ENCODE measurements at regions not wholly inside any gene's neighbourhood (a gene's known extent, or its start where the extent isn't known, plus 50 kb on each side); places are given as distances from the start of the nearest gene placed in this dataset.

- H3K27me3 ChIP-seq (ENCODE audit: control insufficient read depth in 1 of 2, insufficient read depth in 2 of 2, low read length in 2 of 2), result no peaks in the 10 kb centered on the region
- no TSS peak for BruUV-seq (replicated peaks)
These were observed 79.9 kb downstream of the TAF11L14 start for GRCh38 chr5:17714186-17714585.

GRCh38 chr5:17719592-17719991 lies 85.3 kb downstream of the TAF11L14 start:
- in situ Hi-C loops (cut with HindIII; ENCODE audit: extremely low pct_ligation_motif_present, low pct_unique_long_range_greater_than_20kb), result no loop called here
- H3K4me1 ChIP-seq (ENCODE audit: insufficient read depth, low read length), result no peaks in the 10 kb centered on the region
- H3K27me3 ChIP-seq (ENCODE audit: control insufficient read depth in 1 of 2, insufficient read depth in 2 of 2, low read length in 2 of 2), result no peaks in the 10 kb centered on the region; a peak in 1 of 5 replicates
- FAIRE-seq (no peak), ATAC-seq (no peak), DNase-seq (ENCODE audit: low spot score) (no peak)
- H3K79me2 ChIP-seq (ENCODE audit: insufficient read depth, low read length), result no peaks in the 10 kb centered on the region
- ChIA-PET CTCF (ENCODE audit: low intra/inter-chr PET ratio, low total read pairs) (no interaction called here), POLR2A (no interaction called here)
- intact Hi-C loops (cut with micrococcal nuclease; ENCODE audit: unreplicated experiment), result no loop called here
- H3K27ac ChIP-seq (ENCODE audit: extremely low read length, insufficient read depth, low read length), result no peak overlapping the region
- no TSS peak for BruUV-seq (replicated peaks)
- no peaks in the 10 kb centered on the region for H3K36me3 ChIP-seq (replicated peaks in 1 of 2; ENCODE audit: control insufficient read depth in 1 of 2, insufficient read depth in 2 of 2, low read length in 2 of 2)
- H3K4me3 ChIP-seq (replicated peaks in 1 of 3; ENCODE audit: insufficient read depth in 1 of 3, low read depth in 2 of 3, low read length in 3 of 3), result no peak overlapping the region
- H4K20me1 ChIP-seq (ENCODE audit: insufficient read depth, low read length), result no peaks in the 10 kb centered on the region
- WGBS (ENCODE audit: low lambda C conversion rate), result 68% methylated on average over 9 of the region's 9 CpGs
- H3K4me2 ChIP-seq (ENCODE audit: low read depth, low read length), result no peak overlapping the region
- peaks cover 44% of the 10 kb centered on the region for H3K9me3 ChIP-seq (ENCODE audit: low read length)
- no peak overlapping the region for H3K9ac ChIP-seq (ENCODE audit: insufficient read depth, low read depth, low read length)
- no peak overlapping the region for H2AFZ ChIP-seq (ENCODE audit: low read length)
- TF ChIP-seq LCORL (IDR thresholded peaks at IDR 0.05) (peak; percentile 64; the same call in 1 of the 2 replicates), LCORL (CRISPR knock-in tag; IDR thresholded peaks at IDR 0.05) (no peak), NFE2L2 (IDR thresholded peaks at IDR 0.05; ENCODE audit: low read length) (no peak), EED (CRISPR knock-in tag; IDR thresholded peaks at IDR 0.05) (no peak)

More at GRCh38 chr5:17714186-17714585, 79.9 kb downstream of the TAF11L14 start:
- no peak overlapping the region for H3K4me3 ChIP-seq (replicated peaks in 1 of 3; ENCODE audit: insufficient read depth in 1 of 3, low read depth in 2 of 3, low read length in 3 of 3)
- intact Hi-C loops (cut with micrococcal nuclease; ENCODE audit: unreplicated experiment), result no loop called here
- no peak overlapping the region for H3K4me2 ChIP-seq (ENCODE audit: low read depth, low read length)
- no peaks in the 10 kb centered on the region for H3K79me2 ChIP-seq (ENCODE audit: insufficient read depth, low read length)
- CTCF ChIA-PET (ENCODE audit: low intra/inter-chr PET ratio, low total read pairs), result no interaction called here
- H3K4me1 ChIP-seq (ENCODE audit: insufficient read depth, low read length), result no peaks in the 10 kb centered on the region
- in situ Hi-C loops (cut with HindIII; ENCODE audit: extremely low pct_ligation_motif_present, low pct_unique_long_range_greater_than_20kb), result no loop called here
- POLR2A ChIA-PET, result no interaction called here
- H3K9ac ChIP-seq (ENCODE audit: insufficient read depth, low read depth, low read length), result no peak overlapping the region
- H3K27ac ChIP-seq (ENCODE audit: extremely low read length, insufficient read depth, low read length), result no peak overlapping the region
- FAIRE-seq, result no peak
- DNase-seq (ENCODE audit: low spot score), result no peak
- 48% methylated on average over 4 of the region's 4 CpGs for WGBS (ENCODE audit: low lambda C conversion rate)
- no peak for ATAC-seq
- TF ChIP-seq U2AF1 (optimal IDR thresholded peaks at IDR 0.05; ENCODE audit: low read depth, low read length) (no peak), XBP1 (CRISPR knock-in tag; IDR thresholded peaks at IDR 0.05) (no peak), SNAPC2 (CRISPR knock-in tag; IDR thresholded peaks at IDR 0.05) (no peak), MLX (CRISPR knock-in tag; IDR thresholded peaks at IDR 0.05) (no peak), TFDP1 (CRISPR knock-in tag; IDR thresholded peaks at IDR 0.05; ENCODE audit: borderline replicate concordance) (no peak)
- H2AFZ ChIP-seq (ENCODE audit: low read length), result no peak overlapping the region
- H3K9me3 ChIP-seq (ENCODE audit: low read length), result peaks cover 42% of the 10 kb centered on the region
- no peaks in the 10 kb centered on the region for H4K20me1 ChIP-seq (ENCODE audit: insufficient read depth, low read length)
- H3K36me3 ChIP-seq (replicated peaks in 1 of 2; ENCODE audit: control insufficient read depth in 1 of 2, insufficient read depth in 2 of 2, low read length in 2 of 2), result no peaks in the 10 kb centered on the region

Data from HepG2 (cell line).